A673 (cell line): ENCODE measurements at regions not wholly inside any gene's neighbourhood (a gene's known extent, or its start where the extent isn't known, plus 50 kb on each side); places are given as distances from the start of the nearest gene placed in this dataset.

Experiments
- EZH2 ChIP-seq: fragments of 200-600 bp; sonication (generic); IDR thresholded peaks from 2 replicates; pipeline ENCODE4 v1.6.1; 2017; ENCODE audit warnings: borderline replicate concordance, low read depth, mild to moderate bottlenecking, mixed read lengths, antibody characterized with exemption, low read length; ENCODE audit not compliant: poor library complexity, severe bottlenecking
- TF ChIP-seq, protein P1 (sequence below): fragments of 300-800, 200-600 bp; sonication (generic); conservative IDR thresholded peaks from 2 replicates; pipeline ENCODE4 v1.5.1; 2017; ENCODE audit warnings: low read depth, mild to moderate bottlenecking, antibody characterized with exemption, low read length, moderate library complexity, mixed read lengths

DNA sequence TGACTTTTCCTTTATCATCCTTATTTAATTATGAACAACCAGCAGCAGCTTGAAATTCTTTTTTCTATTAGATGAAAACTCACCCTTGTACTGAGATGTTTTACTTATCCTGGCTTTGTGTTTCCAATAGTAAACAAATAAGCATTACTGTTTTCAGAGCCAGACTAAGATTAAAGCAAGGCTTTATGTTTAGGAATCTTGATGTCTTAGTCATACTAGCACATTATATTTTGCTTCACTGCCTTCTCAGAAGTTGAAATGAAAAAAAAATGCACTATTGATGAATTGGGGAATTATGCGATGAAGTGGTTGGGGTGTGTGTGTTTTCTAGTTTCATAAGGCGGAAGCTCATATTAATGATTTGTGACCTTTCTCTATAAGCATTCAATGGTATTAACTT lies 301.2 kb upstream of the E2F7 start:
- TF ChIP-seq, protein P1, sequence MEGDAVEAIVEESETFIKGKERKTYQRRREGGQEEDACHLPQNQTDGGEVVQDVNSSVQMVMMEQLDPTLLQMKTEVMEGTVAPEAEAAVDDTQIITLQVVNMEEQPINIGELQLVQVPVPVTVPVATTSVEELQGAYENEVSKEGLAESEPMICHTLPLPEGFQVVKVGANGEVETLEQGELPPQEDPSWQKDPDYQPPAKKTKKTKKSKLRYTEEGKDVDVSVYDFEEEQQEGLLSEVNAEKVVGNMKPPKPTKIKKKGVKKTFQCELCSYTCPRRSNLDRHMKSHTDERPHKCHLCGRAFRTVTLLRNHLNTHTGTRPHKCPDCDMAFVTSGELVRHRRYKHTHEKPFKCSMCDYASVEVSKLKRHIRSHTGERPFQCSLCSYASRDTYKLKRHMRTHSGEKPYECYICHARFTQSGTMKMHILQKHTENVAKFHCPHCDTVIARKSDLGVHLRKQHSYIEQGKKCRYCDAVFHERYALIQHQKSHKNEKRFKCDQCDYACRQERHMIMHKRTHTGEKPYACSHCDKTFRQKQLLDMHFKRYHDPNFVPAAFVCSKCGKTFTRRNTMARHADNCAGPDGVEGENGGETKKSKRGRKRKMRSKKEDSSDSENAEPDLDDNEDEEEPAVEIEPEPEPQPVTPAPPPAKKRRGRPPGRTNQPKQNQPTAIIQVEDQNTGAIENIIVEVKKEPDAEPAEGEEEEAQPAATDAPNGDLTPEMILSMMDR = no peak
- no peak for TF ChIP-seq EZH2
